Adipocyte (in vitro differentiated cells): ENCODE measurements at regions not wholly inside any gene's neighbourhood (a gene's known extent, or its start where the extent isn't known, plus 50 kb on each side); places are given as distances from the start of the nearest gene placed in this dataset.

Experiments used
- DNase-seq: peaks from one replicate; pipeline ENCODE4 v3.0.0-alpha.2; 2015; ENCODE audit warnings: low read depth
- H3K27me3 ChIP-seq: replicated peaks from 2 replicates; pipeline ENCODE4 v1.7.0; 2013; ENCODE audit warnings: mild to moderate bottlenecking, low read length, moderate library complexity; ENCODE audit not compliant: control insufficient read depth, insufficient read depth
- H3K36me3 ChIP-seq: 2 replicates; pipeline ENCODE4 v1.7.0; 2013; ENCODE audit warnings: low read length, mild to moderate bottlenecking, moderate library complexity; ENCODE audit not compliant: control insufficient read depth, insufficient read depth, severe bottlenecking
- H3K4me1 ChIP-seq: 2 replicates; pipeline ENCODE4 v1.7.0; 2013; ENCODE audit warnings: mild to moderate bottlenecking, low read length, moderate library complexity; ENCODE audit not compliant: control insufficient read depth, insufficient read depth
- H3K4me3 ChIP-seq: 2 replicates; pipeline ENCODE4 v1.7.0; 2013; ENCODE audit warnings: mild to moderate bottlenecking, low read length, moderate library complexity
- H3K9ac ChIP-seq: 2 replicates; pipeline ENCODE4 v1.7.0; 2013; ENCODE audit warnings: mild to moderate bottlenecking, low read length, moderate library complexity
- H3K9me3 ChIP-seq: 2 replicates; pipeline ENCODE4 v1.7.0; 2013; ENCODE audit warnings: mild to moderate bottlenecking, low read length, moderate library complexity; ENCODE audit not compliant: control insufficient read depth

DNA sequence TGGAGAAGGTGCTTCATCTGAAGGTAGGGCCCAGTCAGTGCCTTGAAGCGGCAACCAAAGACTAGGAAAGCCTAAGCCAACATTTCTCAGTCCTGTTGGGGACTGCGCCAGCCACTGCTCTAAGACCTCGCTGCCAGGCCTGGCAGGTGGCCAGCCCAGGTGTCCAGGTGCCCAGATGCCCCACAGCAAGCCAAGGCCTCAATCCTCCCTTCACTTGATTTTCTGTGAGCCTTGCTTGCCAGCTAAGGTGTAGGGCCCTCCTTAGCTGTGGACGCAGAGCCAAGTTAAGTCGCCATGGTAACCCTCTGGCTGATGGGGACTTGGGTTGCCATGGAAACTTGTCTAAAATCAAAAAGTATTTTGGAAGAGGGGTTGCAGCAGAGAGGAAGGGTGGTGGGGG lies 135.0 kb downstream of the NAV1 start:
- Histone ChIP-seq H3K4me3 (no peak overlapping the region), H3K4me1 (peaks cover 28% of the 10 kb centered on the region), H3K9ac (no peak overlapping the region), H3K27me3 (no peaks in the 10 kb centered on the region), H3K36me3 (no peaks in the 10 kb centered on the region), H3K9me3 (no peaks in the 10 kb centered on the region)
- no peak for DNase-seq

DNA sequence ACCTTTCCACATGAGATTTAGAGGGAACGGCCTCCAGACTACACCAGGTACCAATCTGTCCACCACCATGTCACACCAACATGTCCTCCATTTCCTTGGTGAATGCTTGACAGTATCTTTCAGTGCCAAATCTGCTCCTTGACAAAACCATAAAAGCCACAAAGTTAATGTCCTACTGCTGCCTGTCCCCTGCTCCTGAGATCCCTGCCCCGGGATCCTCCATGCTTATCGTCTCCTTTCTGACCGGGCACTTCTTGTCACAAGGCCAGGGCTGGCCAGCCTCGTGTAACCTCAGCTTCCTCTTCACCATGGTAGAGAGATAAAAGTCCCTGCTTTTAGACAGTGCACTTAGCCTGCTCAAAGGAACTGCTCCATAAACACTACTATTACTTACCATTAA lies 136.2 kb downstream of the NAV1 start:
- no peak overlapping the region for H3K4me3 ChIP-seq
- no peak overlapping the region for H3K9ac ChIP-seq
- no peaks in the 10 kb centered on the region for H3K9me3 ChIP-seq
- H3K36me3 ChIP-seq = peaks cover 6% of the 10 kb centered on the region
- no peak for DNase-seq
- H3K27me3 ChIP-seq = no peaks in the 10 kb centered on the region
- H3K4me1 ChIP-seq = peaks cover 33% of the 10 kb centered on the region

DNA sequence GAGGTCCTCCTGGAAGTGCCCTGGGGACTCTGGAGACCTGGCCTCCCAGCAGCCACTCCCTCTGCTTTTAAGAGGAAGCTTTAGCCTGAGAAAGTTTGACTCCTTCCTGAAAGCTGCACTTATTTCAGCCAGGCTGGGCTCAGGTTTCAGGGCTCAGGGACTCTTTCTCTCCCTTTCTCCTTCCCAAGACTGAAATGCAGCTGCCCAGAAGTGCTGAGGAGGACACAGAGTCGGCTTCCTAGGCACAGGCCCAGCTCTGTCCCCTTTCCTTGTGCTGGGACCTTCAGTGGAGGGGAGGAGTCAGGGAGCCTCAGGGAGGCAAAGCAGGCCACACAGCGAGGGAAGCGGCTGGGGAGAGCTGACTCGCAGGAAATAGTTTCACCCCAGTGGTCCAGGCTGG lies 137.3 kb downstream of the NAV1 start:
- H3K4me3 ChIP-seq = no peak overlapping the region
- H3K36me3 ChIP-seq = peaks cover 6% of the 10 kb centered on the region
- no peaks in the 10 kb centered on the region for H3K27me3 ChIP-seq
- peaks cover 34% of the 10 kb centered on the region for H3K4me1 ChIP-seq
- H3K9ac ChIP-seq = peak overlapping the region; percentile 32
- DNase-seq = peak; percentile 46
- H3K9me3 ChIP-seq = no peaks in the 10 kb centered on the region

DNA sequence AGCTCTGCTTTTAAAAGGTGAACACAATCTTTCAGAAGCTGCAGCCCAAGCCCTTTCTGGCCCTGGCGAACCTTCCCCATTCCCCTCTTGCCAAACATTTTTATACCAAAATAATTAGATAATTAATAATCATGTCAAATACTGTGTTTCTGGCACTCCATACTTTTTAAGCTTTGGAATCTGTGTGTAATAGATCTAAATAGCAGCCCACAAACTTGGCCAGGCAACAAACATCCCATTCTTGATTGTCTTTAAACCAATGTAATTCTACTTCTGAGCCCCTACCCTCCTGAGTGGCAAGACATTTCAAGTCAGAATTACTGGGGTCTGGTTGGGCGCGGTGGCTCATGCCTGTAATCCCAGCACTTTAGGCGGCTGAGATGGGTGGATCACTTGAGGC lies 137.7 kb downstream of the NAV1 start:
- Histone ChIP-seq H3K9ac (peak overlapping the region; percentile 32), H3K4me3 (no peak overlapping the region), H3K36me3 (peaks cover 6% of the 10 kb centered on the region), H3K4me1 (peaks cover 36% of the 10 kb centered on the region), H3K27me3 (no peaks in the 10 kb centered on the region), H3K9me3 (no peaks in the 10 kb centered on the region)
- no peak for DNase-seq

DNA sequence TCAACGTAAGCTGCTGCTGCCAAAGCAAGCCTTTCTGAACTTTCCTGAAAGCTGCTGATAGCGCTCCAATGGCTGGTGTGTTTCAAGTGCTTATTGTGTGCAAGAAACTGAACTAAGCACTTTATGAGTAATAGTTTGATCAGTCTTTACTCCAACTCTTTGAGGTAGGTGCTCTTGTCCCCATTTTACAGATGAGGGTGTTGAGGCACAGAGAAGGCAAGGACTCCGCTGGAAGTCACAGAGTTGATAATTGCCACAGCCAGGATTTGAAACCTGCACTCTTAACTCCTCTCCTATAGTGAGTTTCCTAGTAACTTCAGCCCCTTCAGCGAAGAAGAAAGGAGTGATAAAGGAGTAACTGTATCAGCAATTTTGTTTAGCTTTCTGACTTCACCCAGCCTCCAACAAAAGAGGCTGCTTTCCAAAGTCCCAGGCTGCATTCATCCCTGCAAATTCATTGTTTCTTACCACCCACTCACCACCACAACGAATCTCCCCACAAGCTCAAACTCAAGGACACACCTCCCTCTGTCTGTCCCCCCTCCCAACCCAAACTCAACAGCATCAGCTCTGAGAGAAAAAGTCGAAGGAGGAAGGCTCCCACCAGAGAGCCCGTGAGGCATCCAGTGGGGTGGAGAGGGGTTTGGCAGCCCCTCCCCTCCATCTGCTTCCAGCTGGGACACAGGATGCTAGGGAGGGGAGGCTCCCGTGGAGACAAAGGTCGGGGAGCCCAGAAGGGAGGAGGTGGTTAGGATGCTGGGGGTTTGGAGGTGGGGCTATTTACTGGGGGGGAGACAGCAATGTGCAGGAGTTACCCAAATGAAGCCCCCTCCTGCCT lies 139.6 kb downstream of the NAV1 start:
- peaks cover 24% of the 10 kb centered on the region for H3K4me1 ChIP-seq
- no peak overlapping the region for H3K9ac ChIP-seq
- no peaks in the 10 kb centered on the region for H3K27me3 ChIP-seq
- H3K36me3 ChIP-seq = peaks cover 6% of the 10 kb centered on the region
- DNase-seq = no peak
- H3K4me3 ChIP-seq = no peak overlapping the region
- no peaks in the 10 kb centered on the region for H3K9me3 ChIP-seq

DNA sequence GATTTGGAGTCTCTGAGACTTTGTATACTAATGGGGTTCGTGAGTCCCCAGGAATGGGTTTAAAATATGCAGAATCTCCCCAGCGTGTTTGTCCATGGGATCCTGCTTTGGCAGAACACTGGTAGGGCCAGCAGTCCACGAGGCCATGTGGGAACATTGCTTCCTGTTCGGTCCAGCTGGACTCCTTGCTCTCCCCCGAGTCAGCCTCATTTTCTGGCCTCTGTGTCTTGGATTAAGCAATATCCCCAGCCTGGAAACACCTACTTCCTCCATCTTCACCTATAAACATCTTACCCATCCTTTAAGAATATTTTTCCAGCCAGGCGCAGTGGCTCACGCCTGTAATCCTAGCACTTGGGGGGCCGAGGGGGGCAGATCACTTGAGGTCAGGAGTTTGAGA lies 142.4 kb downstream of the NAV1 start:
- no peak for DNase-seq
- Histone ChIP-seq H3K9ac (no peak overlapping the region), H3K4me1 (peaks cover 16% of the 10 kb centered on the region), H3K9me3 (no peaks in the 10 kb centered on the region), H3K4me3 (no peak overlapping the region), H3K36me3 (peaks cover 6% of the 10 kb centered on the region), H3K27me3 (no peaks in the 10 kb centered on the region)

DNA sequence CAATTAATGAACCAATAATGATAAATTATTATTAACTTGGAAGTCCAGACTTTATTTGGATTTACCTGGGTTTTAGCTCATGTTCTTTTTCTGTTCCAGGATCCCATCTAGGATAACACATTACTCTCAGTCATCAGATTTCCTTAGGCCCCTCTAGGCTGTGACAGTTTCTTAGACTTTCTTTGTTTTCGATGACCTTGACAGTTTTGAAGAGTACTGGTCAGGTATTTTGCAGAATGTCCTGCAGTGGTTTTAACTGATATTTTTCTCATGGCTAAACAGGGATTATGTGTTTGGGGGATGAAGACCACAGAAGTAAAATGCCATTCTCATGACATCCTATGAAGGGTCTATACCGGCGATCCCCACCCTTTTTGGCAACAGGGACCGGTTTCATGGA lies 144.0 kb downstream of the NAV1 start:
- Histone ChIP-seq H3K4me1 (peaks cover 18% of the 10 kb centered on the region), H3K9me3 (no peaks in the 10 kb centered on the region), H3K4me3 (no peak overlapping the region), H3K36me3 (peaks cover 6% of the 10 kb centered on the region), H3K9ac (no peak overlapping the region), H3K27me3 (no peaks in the 10 kb centered on the region)
- DNase-seq = no peak

DNA sequence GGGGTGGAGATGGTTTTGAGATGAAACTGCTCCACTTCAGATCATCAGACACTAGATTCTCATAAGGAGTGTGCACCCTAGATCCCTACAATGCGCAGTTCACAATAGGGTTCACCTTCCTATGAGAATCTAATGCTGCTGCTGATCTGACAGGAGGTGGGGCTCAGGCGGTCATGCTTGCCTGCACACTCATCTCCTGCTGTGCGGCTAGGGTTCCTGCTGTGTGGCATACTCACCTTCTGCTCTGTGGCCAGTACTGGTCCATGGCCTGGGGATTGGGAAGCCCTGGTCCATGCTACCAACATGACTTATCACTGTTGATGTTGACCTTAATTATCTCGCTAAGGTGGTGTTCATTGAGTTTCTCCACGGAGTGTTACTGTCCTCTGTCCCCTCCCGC lies 144.5 kb downstream of the NAV1 start:
- H3K4me1 ChIP-seq = peaks cover 18% of the 10 kb centered on the region
- H3K27me3 ChIP-seq = no peaks in the 10 kb centered on the region
- H3K36me3 ChIP-seq = peaks cover 6% of the 10 kb centered on the region
- DNase-seq = no peak
- H3K9me3 ChIP-seq = no peaks in the 10 kb centered on the region
- H3K9ac ChIP-seq = no peak overlapping the region
- no peak overlapping the region for H3K4me3 ChIP-seq

DNA sequence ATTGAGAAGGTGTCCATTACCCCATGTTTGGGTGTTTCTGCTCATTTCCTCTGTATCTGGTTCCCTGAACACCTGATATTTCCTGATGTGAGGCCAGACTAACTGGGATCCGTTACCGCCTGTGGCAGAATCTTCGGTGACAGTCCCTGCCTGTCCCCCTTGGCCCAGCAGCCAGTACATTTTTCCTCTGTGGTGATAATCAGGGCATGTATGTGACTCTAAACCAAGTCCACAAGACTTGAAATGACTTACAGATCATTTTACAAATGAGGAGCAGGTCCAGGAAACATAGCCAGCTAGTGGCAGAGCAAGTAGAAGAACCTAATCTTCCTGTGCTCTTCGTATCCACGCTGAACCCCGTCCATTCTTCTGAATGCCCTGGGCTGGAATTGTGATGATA lies 143.5 kb upstream of the IPO9 start:
- Histone ChIP-seq H3K4me1 (peaks cover 11% of the 10 kb centered on the region), H3K9ac (no peak overlapping the region), H3K9me3 (no peaks in the 10 kb centered on the region), H3K36me3 (no peaks in the 10 kb centered on the region), H3K27me3 (no peaks in the 10 kb centered on the region), H3K4me3 (no peak overlapping the region)
- no peak for DNase-seq

DNA sequence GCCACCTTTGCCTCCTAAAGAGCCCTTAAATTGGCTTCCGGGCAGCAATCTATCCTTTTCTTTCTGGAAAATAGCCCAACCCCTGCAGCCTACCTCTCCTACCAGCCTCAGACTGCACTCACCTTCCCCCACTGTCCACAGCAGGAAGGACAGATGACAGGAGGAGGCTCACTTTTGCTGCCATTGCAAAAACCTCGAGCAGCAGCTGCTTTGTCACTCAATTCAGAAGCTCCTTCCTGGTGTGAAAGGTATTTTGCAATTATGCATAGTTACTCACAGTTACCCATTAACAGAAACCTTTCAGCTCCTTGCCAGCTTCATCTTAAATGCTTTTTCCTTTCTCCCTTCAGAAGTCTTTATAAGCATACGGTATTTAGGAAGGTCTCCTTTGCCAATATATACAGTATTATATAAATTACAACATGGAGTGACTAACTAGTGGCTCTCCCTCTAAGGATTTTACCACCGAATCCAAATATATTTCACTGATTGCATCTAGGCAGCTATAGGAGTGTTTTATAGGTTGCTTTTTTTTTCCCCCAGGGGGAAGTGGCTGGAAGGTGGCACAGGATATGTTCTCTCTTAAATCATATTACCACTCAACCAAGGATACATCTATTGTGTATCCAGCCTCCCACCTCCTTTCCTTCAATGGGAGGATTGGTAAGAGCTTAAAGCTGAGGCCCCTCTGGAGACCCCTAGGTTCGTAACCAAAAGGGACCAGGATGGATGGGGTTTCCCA lies 142.1 kb upstream of the IPO9 start:
- Histone ChIP-seq H3K9ac (no peak overlapping the region), H3K36me3 (no peaks in the 10 kb centered on the region), H3K9me3 (no peaks in the 10 kb centered on the region), H3K4me3 (no peak overlapping the region), H3K4me1 (peaks cover 9% of the 10 kb centered on the region), H3K27me3 (no peaks in the 10 kb centered on the region)
- no peak for DNase-seq

DNA sequence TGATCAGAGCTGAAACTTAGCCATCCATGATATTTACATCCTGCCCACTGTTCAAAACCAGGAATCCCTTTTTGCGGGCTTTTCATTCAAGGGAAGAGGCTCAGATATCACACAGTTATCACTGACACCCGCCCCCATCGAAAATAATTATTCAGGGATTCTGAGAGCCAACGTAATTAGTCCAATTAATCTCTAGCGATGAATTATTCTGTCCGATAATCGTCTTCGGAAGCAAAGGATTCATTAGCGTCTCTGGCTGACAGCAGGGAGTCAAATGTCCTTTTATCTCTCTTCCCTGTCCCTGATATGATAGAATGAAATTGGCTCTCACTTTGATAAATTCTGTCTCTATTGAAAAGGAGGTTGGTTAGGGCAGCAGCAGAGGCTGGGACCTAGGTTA lies 140.4 kb upstream of the IPO9 start:
- Histone ChIP-seq H3K9me3 (no peaks in the 10 kb centered on the region), H3K27me3 (no peaks in the 10 kb centered on the region), H3K36me3 (no peaks in the 10 kb centered on the region), H3K4me3 (no peak overlapping the region), H3K4me1 (peaks cover 23% of the 10 kb centered on the region), H3K9ac (no peak overlapping the region)
- DNase-seq = no peak
